Neural crest cell (in vitro differentiated cells): ENCODE measurements at regions not wholly inside any gene's neighbourhood (a gene's known extent, or its start where the extent isn't known, plus 50 kb on each side); places are given as distances from the start of the nearest gene placed in this dataset.

Experiments used
- DNase-seq: peaks from one replicate; pipeline ENCODE4 v3.0.0; 2021; ENCODE audit warnings: low read depth, mixed read lengths, low spot score
- H3K27ac Mint-ChIP-seq: one replicate; pipeline ENCODE4 v1.8.0; 2021; ENCODE audit warnings: mild to moderate bottlenecking, mixed read lengths; ENCODE audit not compliant: unreplicated experiment
- H3K27me3 Mint-ChIP-seq: 2 replicates; pipeline ENCODE4 v1.8.0; 2021; ENCODE audit warnings: low read depth, mild to moderate bottlenecking, mixed read lengths
- H3K36me3 Mint-ChIP-seq: 2 replicates; pipeline ENCODE4 v1.8.0; 2021; ENCODE audit warnings: low read depth, mild to moderate bottlenecking, mixed read lengths
- H3K4me1 Mint-ChIP-seq: 2 replicates; pipeline ENCODE4 v1.8.0; 2021; ENCODE audit warnings: mixed read lengths
- H3K4me3 Mint-ChIP-seq: one replicate; pipeline ENCODE4 v1.8.0; 2021; ENCODE audit warnings: mild to moderate bottlenecking, mixed read lengths
- H3K9me3 Mint-ChIP-seq: 2 replicates; pipeline ENCODE4 v1.8.0; 2021; ENCODE audit warnings: mixed read lengths
- TF ChIP-seq, protein P1 (sequence below): fragments of 200-600 bp; sonication (generic); conservative IDR thresholded peaks from 2 replicates; pipeline ENCODE4 v1.5.0; 2021; ENCODE audit warnings: antibody characterized with exemption, mild to moderate bottlenecking

DNA sequence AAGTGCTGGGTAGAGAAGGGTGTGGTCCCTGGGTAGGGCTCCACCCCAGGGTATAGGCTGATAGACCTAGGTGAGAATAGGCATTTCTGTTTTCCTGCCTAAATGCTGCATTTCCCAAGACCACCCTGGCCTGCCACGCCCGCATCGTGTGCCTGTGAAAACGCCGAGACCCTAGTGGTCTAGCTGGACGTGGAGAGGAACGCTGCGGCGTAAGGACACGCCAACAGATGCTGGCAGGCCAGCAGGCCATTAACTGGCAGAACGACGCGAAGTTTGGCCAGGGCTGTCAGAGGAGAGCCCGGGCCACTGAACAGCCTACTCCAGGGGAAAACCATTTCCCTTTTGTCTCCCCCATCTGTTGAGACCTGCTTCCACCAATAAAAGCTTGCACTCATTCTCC, 373.2 kb upstream of the FIGN start:
- Mint-ChIP-seq H3K9me3 (peaks cover 3% of the 10 kb centered on the region), H3K27me3 (no peaks in the 10 kb centered on the region), H3K27ac (no peak overlapping the region), H3K36me3 (no peaks in the 10 kb centered on the region), H3K4me3 (no peak overlapping the region), H3K4me1 (peaks cover 7% of the 10 kb centered on the region)
- TF ChIP-seq, protein P1, sequence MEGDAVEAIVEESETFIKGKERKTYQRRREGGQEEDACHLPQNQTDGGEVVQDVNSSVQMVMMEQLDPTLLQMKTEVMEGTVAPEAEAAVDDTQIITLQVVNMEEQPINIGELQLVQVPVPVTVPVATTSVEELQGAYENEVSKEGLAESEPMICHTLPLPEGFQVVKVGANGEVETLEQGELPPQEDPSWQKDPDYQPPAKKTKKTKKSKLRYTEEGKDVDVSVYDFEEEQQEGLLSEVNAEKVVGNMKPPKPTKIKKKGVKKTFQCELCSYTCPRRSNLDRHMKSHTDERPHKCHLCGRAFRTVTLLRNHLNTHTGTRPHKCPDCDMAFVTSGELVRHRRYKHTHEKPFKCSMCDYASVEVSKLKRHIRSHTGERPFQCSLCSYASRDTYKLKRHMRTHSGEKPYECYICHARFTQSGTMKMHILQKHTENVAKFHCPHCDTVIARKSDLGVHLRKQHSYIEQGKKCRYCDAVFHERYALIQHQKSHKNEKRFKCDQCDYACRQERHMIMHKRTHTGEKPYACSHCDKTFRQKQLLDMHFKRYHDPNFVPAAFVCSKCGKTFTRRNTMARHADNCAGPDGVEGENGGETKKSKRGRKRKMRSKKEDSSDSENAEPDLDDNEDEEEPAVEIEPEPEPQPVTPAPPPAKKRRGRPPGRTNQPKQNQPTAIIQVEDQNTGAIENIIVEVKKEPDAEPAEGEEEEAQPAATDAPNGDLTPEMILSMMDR = no peak
- DNase-seq = no peak

GRCh38 chr2:164103271-164103670, 367.5 kb upstream of the FIGN start:
- TF ChIP-seq, protein P1 = no peak
- no peaks in the 10 kb centered on the region for H3K36me3 Mint-ChIP-seq
- H3K4me1 Mint-ChIP-seq = peaks cover 7% of the 10 kb centered on the region
- H3K9me3 Mint-ChIP-seq = peaks cover 3% of the 10 kb centered on the region
- no peak overlapping the region for H3K4me3 Mint-ChIP-seq
- DNase-seq = no peak
- no peak overlapping the region for H3K27ac Mint-ChIP-seq
- H3K27me3 Mint-ChIP-seq = no peaks in the 10 kb centered on the region

DNA sequence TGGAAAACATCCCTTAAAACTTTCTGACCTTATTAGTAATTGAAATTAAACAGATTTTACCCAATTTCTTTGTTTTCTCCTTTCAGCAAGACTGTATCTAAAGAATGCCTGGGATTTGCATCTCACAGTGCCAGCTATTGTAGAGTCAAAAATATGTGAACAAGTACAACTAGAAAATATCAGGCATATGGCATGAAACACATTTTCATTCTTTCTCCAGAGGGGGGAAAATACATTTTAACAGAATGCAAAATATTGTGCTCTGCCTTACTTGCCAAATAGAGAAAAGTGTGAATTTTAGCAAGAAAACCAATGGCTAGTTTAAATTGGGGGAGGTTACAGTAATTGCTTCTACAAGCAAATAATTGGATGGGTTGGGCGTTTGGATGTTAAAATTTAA, 366.6 kb upstream of the FIGN start:
- Mint-ChIP-seq H3K9me3 (peaks cover 3% of the 10 kb centered on the region), H3K4me3 (no peak overlapping the region), H3K36me3 (no peaks in the 10 kb centered on the region), H3K4me1 (peaks cover 7% of the 10 kb centered on the region), H3K27ac (no peak overlapping the region), H3K27me3 (no peaks in the 10 kb centered on the region)
- DNase-seq = no peak
- TF ChIP-seq, protein P1 = no peak

- Mint-ChIP-seq H3K4me1 (no peaks in the 10 kb centered on the region), H3K9me3 (peaks cover 16% of the 10 kb centered on the region), H3K36me3 (peaks cover 5% of the 10 kb centered on the region), H3K4me3 (no peak overlapping the region), H3K27ac (no peak overlapping the region), H3K27me3 (no peaks in the 10 kb centered on the region)
- TF ChIP-seq, protein P1 = no peak
- no peak for DNase-seq
These were observed 355.9 kb upstream of the FIGN start for GRCh38 chr2:164091673-164092072.

- Mint-ChIP-seq H3K9me3 (peaks cover 13% of the 10 kb centered on the region), H3K4me3 (no peak overlapping the region), H3K27ac (no peak overlapping the region), H3K36me3 (peaks cover 5% of the 10 kb centered on the region), H3K4me1 (no peaks in the 10 kb centered on the region), H3K27me3 (no peaks in the 10 kb centered on the region)
- DNase-seq = no peak
- TF ChIP-seq, protein P1 = no peak
These were observed 354.7 kb upstream of the FIGN start for GRCh38 chr2:164090533-164090932.

DNA sequence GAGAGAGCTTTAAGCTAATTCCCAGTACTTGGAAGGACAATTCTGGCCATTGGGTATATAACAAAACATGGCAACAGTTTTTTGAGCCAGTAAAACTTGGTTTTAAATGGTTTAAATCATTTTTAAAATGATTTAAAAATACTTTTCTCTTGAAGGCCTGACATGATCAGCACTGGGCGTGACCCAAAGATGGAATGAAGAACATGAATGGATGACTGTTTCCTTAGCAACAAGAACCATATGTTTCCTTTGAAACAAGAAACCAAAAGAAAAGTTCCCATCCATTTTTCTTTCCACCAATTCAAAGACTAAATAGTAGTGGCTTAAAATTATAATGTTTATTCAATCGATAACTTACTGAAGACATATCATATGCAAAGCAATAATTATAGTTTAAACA, 348.3 kb upstream of the FIGN start:
- H3K27me3 Mint-ChIP-seq = no peaks in the 10 kb centered on the region
- no peak overlapping the region for H3K27ac Mint-ChIP-seq
- no peaks in the 10 kb centered on the region for H3K36me3 Mint-ChIP-seq
- peaks cover 11% of the 10 kb centered on the region for H3K9me3 Mint-ChIP-seq
- H3K4me1 Mint-ChIP-seq = no peaks in the 10 kb centered on the region
- TF ChIP-seq, protein P1 = no peak
- H3K4me3 Mint-ChIP-seq = no peak overlapping the region
- no peak for DNase-seq
